COLO668 (cell line): ENCODE measurements at regions not wholly inside any gene's neighbourhood (a gene's known extent, or its start where the extent isn't known, plus 50 kb on each side); places are given as distances from the start of the nearest gene placed in this dataset.
"Not testable (repeated sequence)": the region's sequence is repeated elsewhere in the genome, so short reads cannot be mapped to it uniquely, and the experiment has no call there.

Experiments used
- DNase-seq: peaks from one replicate; lab custom pipeline; 2025; ENCODE audit not compliant: unreplicated experiment; lab: John Stamatoyannopoulos, UW

DNA sequence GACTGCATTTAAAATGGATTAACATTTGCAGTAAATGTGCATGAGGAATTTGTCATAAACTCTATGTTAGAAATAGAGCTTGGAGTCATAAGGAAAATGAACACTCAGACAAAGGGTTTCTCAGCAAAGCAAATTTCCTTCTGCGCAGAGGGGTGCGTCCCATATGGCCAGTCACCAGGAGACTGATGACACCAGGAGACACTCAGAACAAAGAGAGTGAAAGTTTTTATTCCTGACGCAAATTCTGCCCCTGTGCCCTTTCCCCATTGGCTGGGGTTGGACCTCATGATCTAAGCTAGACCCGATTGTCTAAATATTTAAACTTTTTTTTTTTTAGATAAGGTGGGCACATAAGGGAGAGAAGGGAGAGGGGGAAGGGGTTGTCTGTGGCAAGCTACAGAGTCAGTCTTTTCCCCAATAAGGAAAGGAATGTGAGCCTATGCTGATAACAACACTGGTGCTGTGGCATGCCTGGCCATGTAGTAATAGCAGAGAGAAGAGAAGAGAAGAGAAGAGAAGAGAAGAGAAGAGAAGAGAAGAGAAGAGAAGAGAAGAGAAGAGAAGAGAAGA lies 202.0 kb downstream of the POM121L12 start:
- DNase-seq, result no peak

DNA sequence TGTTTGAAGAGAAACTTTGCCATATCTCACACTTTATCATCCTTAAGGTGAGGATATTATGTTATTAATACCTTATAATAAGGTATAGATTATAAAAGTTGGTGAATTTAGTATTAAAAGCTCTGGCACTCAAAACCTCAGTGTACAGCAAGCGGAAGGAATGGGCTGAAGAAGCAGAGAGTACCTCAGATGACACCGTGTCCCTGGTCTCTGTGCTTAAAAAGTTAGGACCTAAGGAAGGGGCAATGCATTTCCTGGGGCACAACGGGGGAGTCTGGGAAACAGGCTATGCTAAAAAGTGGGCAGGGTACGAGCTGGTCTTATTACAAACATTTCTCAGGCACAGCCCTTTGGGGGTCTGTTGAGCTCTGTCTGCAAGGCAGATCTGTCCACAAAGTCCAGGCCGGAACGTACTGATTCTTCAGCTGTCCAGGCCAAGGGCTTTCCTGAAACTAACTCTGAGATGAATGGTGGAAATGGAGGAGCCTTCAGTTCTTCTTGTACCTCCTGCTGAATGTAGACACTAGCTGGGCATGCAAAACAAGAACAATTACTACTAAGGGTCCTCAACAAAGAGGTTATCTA lies 202.7 kb downstream of the POM121L12 start:
- DNase-seq, result no peak

DNA sequence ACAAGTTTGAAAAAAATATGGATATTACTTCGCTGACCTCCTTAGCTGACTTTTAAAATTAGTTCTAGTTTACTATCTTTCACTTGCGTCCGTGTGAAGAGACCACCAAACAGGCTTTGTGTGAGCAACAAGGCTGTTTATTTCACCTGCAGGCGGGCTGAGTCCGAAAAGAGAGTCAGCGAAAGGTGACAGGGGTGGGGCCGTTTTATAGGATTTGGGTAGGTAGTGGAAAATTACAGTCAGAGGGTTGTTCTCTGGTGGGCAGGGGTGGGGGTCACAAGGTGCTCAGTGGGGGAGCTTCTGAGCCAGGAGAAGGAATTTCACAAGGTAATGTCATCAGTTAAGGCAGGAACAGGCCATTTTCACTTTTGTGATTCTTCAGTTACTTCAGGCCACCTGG lies 203.7 kb downstream of the POM121L12 start:
- not testable (repeated sequence) for DNase-seq

DNA sequence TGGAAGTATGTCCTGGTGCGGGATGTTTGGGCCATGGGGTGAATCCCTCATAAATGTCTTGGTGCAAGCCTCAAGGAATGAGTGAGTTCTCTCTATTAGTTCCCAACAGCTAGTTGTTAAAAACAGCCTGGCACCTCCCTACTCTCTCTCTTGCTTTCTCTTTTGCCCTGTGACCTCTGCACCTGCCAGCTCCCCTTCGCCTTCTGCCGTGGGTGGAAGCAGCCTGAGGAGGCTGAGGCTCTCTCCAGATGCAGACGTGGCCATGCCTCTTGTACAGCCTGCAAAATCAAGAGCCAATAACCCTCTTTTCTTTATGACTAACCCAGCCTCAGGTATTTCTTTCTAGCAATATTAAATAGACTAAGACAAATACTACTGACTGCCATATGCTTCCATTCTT lies 210.3 kb downstream of the POM121L12 start:
- no peak for DNase-seq

DNA sequence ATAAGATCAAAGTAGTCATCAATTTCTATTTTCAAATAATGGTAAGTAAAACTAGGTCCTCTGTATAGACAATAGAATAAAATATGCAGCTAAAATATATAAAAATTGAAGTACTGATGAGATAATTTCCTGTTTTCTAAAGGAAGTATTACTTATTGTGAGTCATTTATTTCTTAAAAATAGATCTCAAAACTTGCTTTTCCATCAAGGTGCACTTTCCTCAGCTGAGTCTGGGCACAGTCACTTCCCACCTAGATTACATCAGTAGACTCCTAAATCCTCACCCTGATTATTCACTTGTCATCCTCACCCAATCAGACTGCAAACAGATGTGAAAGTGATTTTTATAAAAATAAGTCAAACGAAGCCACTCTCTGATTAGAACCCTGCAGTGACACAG lies 211.5 kb downstream of the POM121L12 start:
- no peak for DNase-seq

DNA sequence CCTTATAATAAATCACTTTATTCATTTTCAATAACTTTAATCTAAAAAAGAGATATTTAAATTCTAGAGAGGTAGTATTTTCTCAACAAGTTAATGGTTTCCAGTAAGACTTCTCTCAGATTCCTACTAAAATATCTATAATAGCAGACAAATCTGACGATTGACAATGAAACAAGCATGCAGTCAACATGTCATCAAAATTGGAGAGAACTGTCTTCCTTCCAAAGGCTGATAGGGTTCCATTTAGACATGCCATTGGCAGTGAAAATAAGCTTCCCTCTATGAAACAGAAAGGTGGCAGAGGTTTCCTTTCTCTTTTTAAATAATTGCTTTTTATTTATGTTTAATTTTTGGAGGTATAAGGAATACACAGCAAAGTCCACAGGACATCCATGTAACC lies 217.1 kb downstream of the POM121L12 start:
- DNase-seq, result no peak

DNA sequence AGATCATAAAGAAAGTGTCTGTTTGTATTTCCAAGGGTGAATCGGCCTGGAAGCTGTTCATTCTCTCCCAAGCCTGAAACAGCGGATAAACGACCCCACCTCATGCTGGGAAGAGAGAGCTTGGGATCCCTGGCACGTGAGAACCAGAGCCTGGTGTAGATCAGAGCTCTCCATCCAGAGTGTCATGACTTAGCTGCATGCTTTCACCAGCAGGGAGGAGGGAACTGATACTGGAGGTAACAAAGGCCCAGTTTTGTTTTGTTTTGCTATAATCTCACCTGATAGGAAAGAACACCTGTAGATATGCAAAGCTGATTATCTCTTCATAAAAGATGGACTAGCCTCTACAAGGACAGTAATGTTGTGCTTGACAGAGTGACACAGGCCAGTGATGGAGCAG lies 236.6 kb downstream of the POM121L12 start:
- no peak for DNase-seq

DNA sequence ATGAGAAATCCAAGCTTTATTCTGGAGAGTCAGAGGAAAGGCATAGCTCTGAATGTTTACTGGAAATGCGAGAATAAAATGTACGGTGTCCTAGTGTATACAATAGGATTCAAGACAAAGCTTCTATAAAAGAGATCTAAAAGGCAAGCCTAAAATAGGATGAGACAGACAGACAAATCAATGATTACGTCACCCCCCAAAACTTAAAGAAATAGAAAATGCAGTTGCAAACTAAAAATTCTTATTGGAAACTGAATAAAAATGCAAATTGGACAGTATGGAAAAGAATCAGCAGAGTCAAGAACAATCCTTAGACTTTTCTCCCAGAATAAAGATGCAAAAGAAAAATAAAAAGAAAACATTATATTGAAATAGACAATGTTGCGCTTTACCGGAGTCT lies 245.9 kb downstream of the POM121L12 start:
- no peak for DNase-seq

DNA sequence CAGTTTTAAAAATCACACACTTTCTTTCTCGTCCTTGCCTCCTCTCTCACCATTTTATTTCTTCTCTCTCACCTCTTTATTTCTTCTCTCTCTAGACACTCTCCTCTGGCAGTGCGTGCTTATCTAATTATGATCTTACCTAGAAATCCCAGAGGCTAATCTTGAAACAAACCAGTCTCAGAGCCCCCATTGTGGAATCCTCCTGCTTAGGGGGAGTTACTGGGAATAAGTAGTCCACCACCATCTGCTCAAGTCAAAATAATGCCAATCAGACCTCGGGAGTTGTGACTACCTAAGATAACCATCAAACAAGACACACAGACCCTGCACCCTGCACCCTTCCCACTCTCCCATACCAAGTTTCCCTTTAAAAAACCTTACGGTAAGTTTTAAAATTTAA lies 256.9 kb downstream of the POM121L12 start:
- no peak for DNase-seq

DNA sequence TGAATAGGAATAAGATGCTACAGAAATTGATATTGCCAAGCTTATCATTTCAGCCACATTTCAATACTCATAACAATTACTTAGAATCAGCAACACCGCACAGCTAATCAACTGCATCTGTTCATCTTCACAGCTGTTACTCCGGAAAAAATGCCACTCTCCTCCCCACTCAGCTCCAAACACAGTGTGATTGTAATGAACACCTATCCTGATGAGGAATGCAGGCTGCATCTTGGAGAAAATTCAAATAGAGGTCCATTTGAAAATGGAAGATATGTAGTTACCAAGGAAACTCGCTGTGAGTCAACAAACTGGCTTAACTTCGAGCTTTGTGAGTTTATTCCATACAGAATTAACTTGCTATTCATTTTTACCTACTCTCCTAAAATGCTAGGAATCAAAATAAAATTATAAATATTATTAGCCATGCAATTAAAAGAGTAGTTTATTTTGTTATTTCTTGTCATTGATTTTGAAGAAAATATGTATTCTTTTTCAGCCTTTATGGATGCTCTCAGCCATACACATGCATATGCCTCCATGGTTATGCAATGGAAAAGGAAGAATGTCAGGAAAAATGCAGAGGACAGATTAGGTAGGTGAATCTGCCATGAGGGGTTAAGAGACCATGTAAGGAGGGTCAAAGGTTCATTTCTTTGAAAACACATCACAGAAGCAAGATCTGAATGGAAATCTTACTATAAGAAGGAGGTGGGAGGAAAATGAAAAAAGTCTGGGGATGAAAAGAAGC lies 267.2 kb downstream of the POM121L12 start:
- DNase-seq, result no peak

DNA sequence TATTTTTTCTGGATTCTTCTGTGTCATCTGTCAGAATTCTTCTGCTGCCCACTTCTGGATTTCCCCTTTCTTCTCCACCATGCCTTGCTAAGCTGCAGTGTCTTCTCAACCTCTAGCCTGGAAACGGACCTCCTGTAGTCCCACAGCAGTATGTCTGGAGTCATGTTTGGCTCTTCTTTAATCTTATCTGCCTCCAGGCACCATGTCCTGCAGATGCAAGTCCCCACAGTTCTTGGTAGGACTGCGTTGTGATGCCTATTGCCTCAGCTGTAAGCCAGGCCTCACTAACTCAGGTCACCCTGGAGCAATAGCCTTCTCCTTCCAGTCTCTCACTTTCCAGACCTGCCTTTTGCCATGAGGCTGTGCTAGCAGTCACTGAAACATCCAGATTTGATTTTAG lies 268.3 kb downstream of the POM121L12 start:
- DNase-seq, result no peak

DNA sequence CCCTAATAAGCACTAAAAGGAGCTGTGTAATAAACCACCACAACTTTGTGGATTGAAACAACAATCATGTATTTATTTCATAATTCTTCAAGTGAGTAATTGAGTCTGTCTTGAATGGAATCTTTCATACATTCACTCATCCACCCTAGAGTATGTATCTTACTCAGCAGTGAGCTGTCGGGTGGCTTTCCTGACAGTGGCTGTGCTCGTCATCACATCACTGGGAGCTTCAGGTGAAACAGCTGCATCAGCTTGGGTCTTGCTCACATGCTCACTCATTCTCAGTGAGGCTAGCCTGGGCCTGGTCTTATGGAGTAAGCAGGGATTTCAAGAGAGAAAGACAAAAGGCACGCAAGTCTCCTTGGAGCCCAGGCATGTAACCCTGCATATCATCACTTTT lies 271.4 kb downstream of the POM121L12 start:
- no peak for DNase-seq

DNA sequence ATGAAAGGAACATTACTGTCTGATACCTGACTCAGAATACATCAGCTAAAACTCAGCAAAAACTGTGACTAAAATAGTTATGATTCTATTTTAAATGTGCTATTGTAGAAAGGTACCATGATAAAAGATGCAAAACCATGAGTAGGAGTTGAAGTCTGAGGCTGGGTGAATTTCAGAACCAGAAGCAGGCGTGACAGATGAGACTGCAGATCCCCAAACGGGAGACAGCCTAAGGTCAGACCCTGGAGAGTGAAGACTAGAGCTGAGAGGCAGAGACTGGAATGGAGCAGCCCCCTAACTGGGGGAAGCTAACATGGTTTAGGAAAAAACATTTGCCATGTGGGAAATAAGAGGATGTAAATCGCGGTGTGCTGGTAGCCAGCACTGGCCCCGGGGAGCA lies 275.8 kb downstream of the POM121L12 start:
- DNase-seq, result no peak

DNA sequence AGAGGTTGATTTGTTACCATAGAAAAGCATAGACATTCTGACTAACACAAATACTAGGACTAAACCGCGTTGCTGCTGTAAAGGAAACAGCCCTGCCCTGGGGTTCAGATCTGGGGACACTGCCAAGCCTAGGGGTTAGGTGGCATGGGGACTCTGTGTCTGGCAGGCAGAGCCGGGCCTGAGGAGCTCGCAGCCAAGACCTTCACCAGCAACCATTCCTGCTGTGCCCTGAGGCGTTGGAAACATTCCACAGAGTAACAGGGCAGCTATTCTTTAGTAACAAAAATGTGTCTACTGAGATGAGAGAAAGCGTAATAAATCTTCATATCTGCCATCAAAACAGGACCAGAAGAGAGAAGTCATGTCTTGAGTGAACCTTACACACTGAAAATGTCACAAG lies 280.5 kb downstream of the POM121L12 start:
- DNase-seq, result no peak

DNA sequence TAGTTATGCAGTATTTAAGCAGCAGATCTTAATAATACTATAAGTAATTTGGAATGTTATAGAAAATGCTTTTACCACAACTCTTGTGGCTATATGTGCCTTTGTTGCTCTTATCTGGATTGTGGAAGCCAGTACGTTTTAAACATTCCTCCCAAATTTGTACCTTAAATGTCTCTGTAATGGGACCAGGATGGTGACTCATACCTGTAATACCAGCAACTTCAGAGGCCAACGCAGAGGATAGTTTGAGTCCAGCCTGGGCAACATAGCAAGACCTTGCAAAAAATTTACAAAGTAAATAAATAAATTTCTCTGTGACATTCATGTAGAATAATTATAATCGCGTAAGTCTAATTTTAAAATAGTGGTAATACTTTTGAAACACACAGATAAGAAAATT lies 283.1 kb downstream of the POM121L12 start:
- DNase-seq, result no peak

DNA sequence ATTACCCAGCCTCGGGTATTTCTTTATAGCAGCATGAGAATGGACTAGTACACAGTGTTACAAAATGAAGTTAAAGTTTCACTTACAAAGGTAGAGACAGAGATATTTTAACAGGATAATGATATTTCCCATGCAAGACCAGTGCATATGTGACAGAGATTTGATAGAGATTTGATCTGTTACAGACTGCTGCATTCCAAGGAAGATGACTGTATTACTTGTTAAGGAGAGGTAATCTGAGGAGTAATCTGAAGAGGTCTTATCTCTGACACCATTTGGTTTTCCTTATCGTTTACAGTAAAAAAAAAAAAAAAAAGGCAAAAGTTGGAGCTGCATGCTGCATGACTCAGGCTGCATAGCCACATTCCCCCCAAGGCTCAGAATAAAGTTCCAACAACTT lies 289.6 kb downstream of the POM121L12 start:
- no peak for DNase-seq

DNA sequence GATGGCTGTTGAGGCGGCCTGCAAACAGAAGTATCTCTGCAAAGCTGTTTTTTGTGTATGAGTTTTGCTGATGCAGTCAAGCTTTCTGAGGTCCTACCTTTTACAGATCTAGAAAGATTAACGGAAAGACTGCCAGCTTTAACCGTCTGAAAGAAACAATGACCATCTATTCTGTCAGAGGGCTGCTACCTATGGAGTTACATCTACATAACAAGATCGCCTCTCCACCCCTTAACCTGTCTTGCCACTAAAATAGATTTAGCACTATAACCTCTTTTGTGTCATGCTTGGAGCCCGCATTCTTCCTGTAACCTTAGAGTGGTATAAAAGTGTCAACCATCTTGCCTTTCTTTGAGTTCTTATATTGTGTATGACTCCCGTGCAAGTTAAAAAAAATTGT lies 291.2 kb downstream of the POM121L12 start:
- DNase-seq, result no peak

DNA sequence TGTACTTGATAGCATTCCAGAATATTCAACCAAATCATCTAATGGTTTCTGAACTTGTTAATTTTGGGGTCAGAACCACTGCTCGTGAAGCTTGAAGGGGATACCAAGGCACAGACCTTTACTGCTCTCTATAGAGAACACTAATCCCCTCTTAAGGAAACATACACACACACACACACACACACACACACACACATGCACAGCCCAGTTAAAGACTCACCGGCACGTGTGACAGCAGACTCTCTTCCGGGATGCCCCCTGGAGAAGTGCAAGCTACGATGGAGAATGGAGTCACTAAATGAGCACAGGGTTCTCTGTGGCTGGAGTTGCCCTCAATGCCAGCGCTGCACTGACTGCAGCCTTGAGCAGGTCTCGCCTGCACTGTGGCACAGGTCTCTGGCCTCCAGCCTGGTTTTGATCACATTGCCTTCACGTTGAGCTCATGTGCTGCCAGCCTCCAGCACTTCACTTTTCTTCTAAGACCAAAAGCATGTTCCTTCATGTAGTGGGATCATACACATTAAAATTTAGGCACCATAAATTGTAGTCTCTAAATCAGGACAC lies 300.8 kb downstream of the POM121L12 start:
- no peak for DNase-seq

DNA sequence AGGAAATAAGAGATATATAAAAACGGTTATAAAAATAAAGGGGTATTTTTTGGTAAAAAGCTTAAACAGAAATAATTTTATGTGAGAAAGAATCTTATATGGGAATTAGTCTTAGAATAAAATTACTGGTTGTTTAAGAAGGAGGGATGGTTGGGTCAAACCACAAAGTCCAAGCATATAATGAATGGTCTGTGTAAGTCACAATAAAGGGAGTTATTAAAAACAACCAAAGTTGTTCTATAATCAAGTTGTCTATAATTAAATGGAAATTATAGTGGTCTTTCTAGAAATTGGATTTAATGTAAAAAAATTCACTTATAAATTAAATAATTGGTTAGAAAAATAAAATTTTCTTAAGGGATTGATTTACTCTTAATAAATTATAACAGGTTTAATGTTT lies 304.8 kb downstream of the POM121L12 start:
- DNase-seq, result no peak

DNA sequence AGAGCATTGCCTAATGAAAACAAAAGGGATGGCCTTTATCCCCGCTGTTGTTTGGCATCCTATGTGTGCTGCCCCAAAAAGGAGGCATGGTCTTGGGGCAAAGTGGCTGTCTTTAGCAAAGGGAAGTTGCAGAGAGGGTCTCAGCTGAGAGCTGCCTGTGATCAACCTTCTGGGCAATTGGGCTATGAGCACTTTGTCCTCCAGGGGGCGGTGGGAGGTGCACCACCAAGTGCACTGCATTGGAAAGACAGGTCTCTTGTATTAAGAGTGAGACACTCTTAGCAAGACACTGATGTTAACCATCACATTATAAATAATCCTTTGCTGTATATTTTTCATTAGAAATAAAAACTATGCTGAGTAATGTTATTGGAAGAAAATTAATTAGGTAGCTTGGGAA lies 314.8 kb downstream of the POM121L12 start:
- DNase-seq, result peak; percentile 7

DNA sequence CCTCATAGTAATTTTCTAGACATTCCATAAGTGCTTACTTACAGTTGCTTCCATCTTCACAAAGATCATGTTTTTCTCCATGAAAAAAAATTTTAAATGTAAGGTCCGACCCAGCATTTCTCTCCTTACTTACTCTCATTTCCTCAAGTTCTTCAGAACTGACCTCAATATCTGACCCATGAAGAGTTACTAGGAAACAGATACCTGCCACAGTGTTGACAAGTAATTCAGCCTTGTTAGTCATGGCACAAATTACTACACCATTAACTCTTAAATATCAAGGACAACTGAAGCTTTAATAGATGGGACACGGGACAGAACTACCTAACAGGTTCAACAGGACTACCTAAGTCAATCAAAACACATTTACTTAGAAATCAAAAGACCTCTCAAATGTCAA lies 316.2 kb downstream of the POM121L12 start:
- DNase-seq, result no peak

DNA sequence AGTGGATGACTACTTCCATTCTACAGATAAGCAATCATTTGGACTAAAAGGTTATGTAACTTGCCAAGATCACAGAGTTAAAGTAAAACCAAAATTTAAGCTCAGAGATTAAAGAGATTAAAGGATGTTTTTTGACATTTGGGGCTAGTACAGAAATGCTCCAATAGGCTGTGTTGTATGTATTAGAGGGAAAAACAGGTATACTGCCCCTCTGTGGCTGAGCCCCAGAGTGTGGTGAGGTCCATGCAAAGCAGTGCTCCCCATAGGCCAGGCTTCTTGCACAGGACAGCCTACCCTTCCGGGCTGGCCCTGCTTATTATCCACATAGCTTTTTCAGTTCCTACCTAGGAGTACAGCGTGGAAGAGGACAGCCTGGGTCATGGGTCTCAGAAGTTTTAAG lies 322.8 kb downstream of the POM121L12 start:
- no peak for DNase-seq
